K562 (cell line): ENCODE measurements at regions not wholly inside any gene's neighbourhood (a gene's known extent, or its start where the extent isn't known, plus 50 kb on each side); places are given as distances from the start of the nearest gene placed in this dataset.

Experiments
- ATAC-seq: fragments of 200-7000 bp; cut with Tn5 transposase; 3 replicates; pipeline ENCODE4 v1.9.1; 2020; ENCODE audit warnings: moderate library complexity
- BruUV-seq: library from RNA; stranded (reverse); fragments of 400-500 nt; replicated peaks from 2 replicates; lab custom pipeline; 2021; lab: Mats Ljungman, UMichigan
- CTCF ChIA-PET: fragments of 300-600 bp; formaldehyde crosslinking; extraction: SDS; loops from one replicate; lab custom pipeline; 2021; ENCODE audit warnings: low intra/inter-chr PET ratio; lab: Yijun Ruan, JAX
- POLR2A ChIA-PET: fragments of 300-600, 350-650 bp; sonication (Branson Sonifier 250); formaldehyde crosslinking; extraction: SDS; loops from one replicate; lab custom pipeline; 2021; ENCODE audit warnings: antibody characterized with exemption, inconsistent platforms; lab: Yijun Ruan, JAX
- DNase-seq, 4 experiments: peaks; one replicate each; pipeline versions ENCODE4 v3.0.0 to v3.0.0-alpha.2; 2011 to 2018; ENCODE audit warnings: low spot score in 3 of 4, mixed read lengths in 3 of 4; ENCODE audit errors: extremely low read depth in 1 of 4
- FAIRE-seq: peaks from 2 replicates; lab custom pipeline; 2011; peaks lifted over from hg19 to GRCh38; lab: Jason Lieb, UNC
- H2AFZ ChIP-seq: 2 replicates; pipeline ENCODE4 v1.6.0; 2011; ENCODE audit warnings: low read depth, low read length, control low read depth, inconsistent platforms
- H3K27ac ChIP-seq: fragments of 200-600 bp; 3 replicates; pipeline ENCODE4 v1.8.0; 2011; ENCODE audit warnings: low read depth, mild to moderate bottlenecking, control low read depth, inconsistent platforms, low read length, moderate library complexity, mixed read lengths; ENCODE audit errors: extremely low read depth
- H3K27me3 ChIP-seq, 2 experiments: fragments of 300-600 bp in 1 of 2; 2 replicates in 1 of 2; 3 replicates in 1 of 2; pipeline versions ENCODE4 v1.6.0 to v1.8.0; 2011; ENCODE audit warnings: inconsistent platforms in 2 of 2, low read length in 2 of 2, mild to moderate bottlenecking in 1 of 2, mixed read lengths in 1 of 2, moderate library complexity in 1 of 2; ENCODE audit not compliant: control insufficient read depth in 2 of 2, insufficient read depth in 2 of 2
- H3K36me3 ChIP-seq: fragments of 300-600 bp; 3 replicates; pipeline ENCODE4 v1.8.0; 2011; ENCODE audit warnings: mild to moderate bottlenecking, low read length, inconsistent platforms; ENCODE audit not compliant: control insufficient read depth, insufficient read depth
- H3K4me1 ChIP-seq, 2 experiments: fragments of 200-600 bp in 1 of 2; replicated peaks in 1 of 2; 2 replicates in 1 of 2; 3 replicates in 1 of 2; pipeline versions ENCODE4 v1.5.1 to v1.8.0; 2011; ENCODE audit warnings: inconsistent platforms in 2 of 2, low read length in 2 of 2, mild to moderate bottlenecking in 1 of 2, mixed read lengths in 1 of 2, moderate library complexity in 1 of 2; ENCODE audit not compliant: control insufficient read depth in 2 of 2, insufficient read depth in 2 of 2
- H3K4me2 ChIP-seq: 2 replicates; pipeline ENCODE4 v1.6.1; 2011; ENCODE audit warnings: low read length, control low read depth, inconsistent platforms, mixed read lengths; ENCODE audit not compliant: insufficient read depth
- H3K4me3 ChIP-seq: fragments of 200-600 bp; sonication (generic), shearing (Covaris generic); 2 replicates; pipeline ENCODE4 v1.5.1; 2016; ENCODE audit warnings: control low read depth, inconsistent platforms
- H3K79me2 ChIP-seq: fragments of 200-600 bp; 3 replicates; pipeline ENCODE4 v1.8.0; 2011; ENCODE audit warnings: low read length, inconsistent platforms; ENCODE audit not compliant: control insufficient read depth, insufficient read depth
- H3K9ac ChIP-seq, 2 experiments: 2 replicates each; pipeline versions ENCODE4 v1.6.0 to v1.6.1; 2011; ENCODE audit warnings: low read depth in 2 of 2, low read length in 2 of 2, control low read depth in 1 of 2, inconsistent platforms in 1 of 2, mild to moderate bottlenecking in 1 of 2, mixed read lengths in 1 of 2; ENCODE audit not compliant: insufficient read depth in 1 of 2
- H3K9me1 ChIP-seq: one replicate; pipeline ENCODE4 v1.6.0; 2011; ENCODE audit warnings: inconsistent platforms, mild to moderate bottlenecking, low read length, moderate library complexity; ENCODE audit not compliant: control insufficient read depth, insufficient read depth
- H3K9me3 ChIP-seq: replicated peaks from 2 replicates; pipeline ENCODE4 v1.5.1; 2011; ENCODE audit warnings: low read depth, low read length, inconsistent platforms; ENCODE audit not compliant: control insufficient read depth, insufficient read depth
- H4K20me1 ChIP-seq: replicated peaks from 2 replicates; pipeline ENCODE4 v1.6.1; 2011; ENCODE audit warnings: low read length, inconsistent platforms, mixed read lengths; ENCODE audit not compliant: control insufficient read depth, insufficient read depth
- BRD4 ChIP-seq: fragments of 200-600 bp; sonication (generic); IDR thresholded peaks from 2 replicates; pipeline ENCODE4 v1.6.1; 2017; ENCODE audit warnings: inconsistent platforms
- FOXA1 ChIP-seq: fragments of 450-650 bp; IDR thresholded peaks from 2 replicates; pipeline ENCODE4 v1.6.1; 2016; ENCODE audit warnings: mild to moderate bottlenecking, borderline replicate concordance
- GATAD2A ChIP-seq: fragments of 450-650 bp; IDR thresholded peaks from 2 replicates; pipeline ENCODE4 v1.6.1; 2017
- MEIS2 ChIP-seq: fragments of 450-650 bp; IDR thresholded peaks from 2 replicates; pipeline ENCODE4 v1.6.1; 2014; ENCODE audit warnings: mild to moderate bottlenecking; ENCODE audit not compliant: partially characterized antibody
- MTA1 ChIP-seq: fragments of 450-650 bp; IDR thresholded peaks from 2 replicates; pipeline ENCODE4 v1.6.1; 2017; ENCODE audit warnings: borderline replicate concordance
- NCOA1 ChIP-seq: fragments of 450-650 bp; IDR thresholded peaks from 2 replicates; pipeline ENCODE4 v1.6.1; 2016; ENCODE audit warnings: low read depth
- NFRKB ChIP-seq: fragments of 450-650 bp; IDR thresholded peaks from 2 replicates; pipeline ENCODE4 v1.6.1; 2016; ENCODE audit warnings: low read depth
- SIN3B ChIP-seq: fragments of 450-650 bp; IDR thresholded peaks from 2 replicates; pipeline ENCODE4 v1.6.1; 2017; ENCODE audit warnings: low read depth, mild to moderate bottlenecking, moderate library complexity
- SMC3 ChIP-seq: conservative IDR thresholded peaks from 2 replicates; pipeline ENCODE4 v1.6.1; 2011; ENCODE audit warnings: low read depth, low read length, improper control_type of control experiment; ENCODE audit not compliant: insufficient read depth
- ZNF764 ChIP-seq: fragments of 250-450 bp; sonication (Bioruptor Pico); IDR thresholded peaks from 2 replicates; pipeline ENCODE4 v1.4.0; 2020; ENCODE audit warnings: low read depth, mild to moderate bottlenecking, moderate library complexity
- WGBS: fragments of 100-300 bp; shearing (Covaris generic); methylation state at CpG from one replicate; pipeline ENCODE4 v1.1.6; 2016; ENCODE audit warnings: low coverage, mixed read lengths; ENCODE audit not compliant: insufficient coverage; ENCODE audit errors: missing lambda C conversion rate; 5-methylcytosine and 5-hydroxymethylcytosine counted together
- in situ Hi-C: fragments of 300-500 bp; cut with MboI; formaldehyde crosslinking; loops from 4 replicates; pipeline ENCODE4 v1.15.0; 2018; ENCODE audit warnings: inconsistent platforms, mixed read lengths
- intact Hi-C: fragments of 100-400 bp; cut with micrococcal nuclease; formaldehyde crosslinking; loops from 2 replicates; pipeline ENCODE4 v1.14.2; 2022

- Histone ChIP-seq H3K9me1 (no peaks in the 10 kb centered on the region), H3K79me2 (no peaks in the 10 kb centered on the region), H3K4me3 (no peak overlapping the region), H3K27ac (no peak overlapping the region), H2AFZ (no peak overlapping the region), H3K4me1 (no peaks in the 10 kb centered on the region), H3K4me2 (no peak overlapping the region), H3K9ac (no peak overlapping the region), H3K36me3 (no peaks in the 10 kb centered on the region), H4K20me1 (no peaks in the 10 kb centered on the region), H3K27me3 (no peaks in the 10 kb centered on the region), H3K9me3 (no peaks in the 10 kb centered on the region)
- 2% methylated on average over 3 of the region's 3 CpGs for WGBS
- intact Hi-C loops = no loop called here
- ATAC-seq (no peak), FAIRE-seq (no peak), DNase-seq (no peak)
- in situ Hi-C loops = no loop called here
- TF ChIP-seq SIN3B = no peak
- no peak for TF ChIP-seq NCOA1
- TF ChIP-seq GATAD2A = no peak
- TF ChIP-seq FOXA1 = no peak
- ChIA-PET POLR2A (no interaction called here), CTCF (no interaction called here)
- BruUV-seq = no TSS peak
These were observed 1386.0 kb upstream of the ADGRL4 start for GRCh38 chr1:80392529-80392928.

- CTCF ChIA-PET = no interaction called here
- no peak overlapping the region for H3K4me2 ChIP-seq
- H3K9ac ChIP-seq = no peak overlapping the region
- no peaks in the 10 kb centered on the region for H3K79me2 ChIP-seq
- POLR2A ChIA-PET = no interaction called here
- no peak for DNase-seq
- no peaks in the 10 kb centered on the region for H3K9me1 ChIP-seq
- no peaks in the 10 kb centered on the region for H3K4me1 ChIP-seq
- H3K36me3 ChIP-seq = no peaks in the 10 kb centered on the region
- H3K4me3 ChIP-seq = no peak overlapping the region
- H3K27me3 ChIP-seq = no peaks in the 10 kb centered on the region
- intact Hi-C loops (no loop called here), in situ Hi-C loops (no loop called here)
- FAIRE-seq = no peak
- no peak for ATAC-seq
- no peak overlapping the region for H2AFZ ChIP-seq
- no peaks in the 10 kb centered on the region; the same call in 1 of the 2 replicates for H3K9me3 ChIP-seq
- no peaks in the 10 kb centered on the region for H4K20me1 ChIP-seq
- no peak overlapping the region for H3K27ac ChIP-seq
- no TSS peak for BruUV-seq
- TF ChIP-seq BRD4 (no peak), ZNF764 (CRISPR knock-in tag) (no peak), MEIS2 (no peak), NFRKB (no peak), MTA1 (no peak), SMC3 (no peak)
These were observed 1379.1 kb upstream of the ADGRL4 start for GRCh38 chr1:80385650-80386049.
